ENCODE measurements at regions not wholly inside any gene's neighbourhood (a gene's known extent, or its start where the extent isn't known, plus 50 kb on each side); places are given as distances from the start of the nearest gene placed in this dataset.

DNA sequence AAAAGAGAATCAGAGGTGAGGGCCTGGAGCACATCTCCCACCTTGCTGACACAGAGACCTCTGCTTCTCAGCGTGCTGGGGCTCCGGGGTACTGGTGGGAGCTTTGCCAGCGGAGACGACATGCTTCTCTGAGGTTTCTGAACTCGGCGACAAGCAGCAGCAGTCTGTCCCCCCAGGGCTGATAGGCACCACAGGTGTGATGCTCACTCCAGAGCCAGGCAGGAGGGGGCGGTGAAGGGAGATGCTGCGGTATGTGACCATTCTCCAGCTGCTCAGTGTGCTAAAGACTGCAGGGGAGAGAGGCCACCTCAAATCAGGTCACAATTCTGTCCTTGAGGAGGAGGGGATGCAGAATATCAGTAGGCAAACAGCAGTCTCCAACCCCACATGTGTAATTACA is 219.9 kb downstream of the ALDH8A1 start:
- H3K27me3 Mint-ChIP-seq (ENCODE audit: unreplicated experiment), result no peaks in the 10 kb centered on the region
- CTCF ChIA-PET, result no interaction called here
- peaks cover 4% of the 10 kb centered on the region for H3K4me1 Mint-ChIP-seq (ENCODE audit: low read depth, unreplicated experiment)
- no peak overlapping the region for H3K4me3 Mint-ChIP-seq (ENCODE audit: low read depth, unreplicated experiment)
- TF ChIP-seq, protein P1, sequence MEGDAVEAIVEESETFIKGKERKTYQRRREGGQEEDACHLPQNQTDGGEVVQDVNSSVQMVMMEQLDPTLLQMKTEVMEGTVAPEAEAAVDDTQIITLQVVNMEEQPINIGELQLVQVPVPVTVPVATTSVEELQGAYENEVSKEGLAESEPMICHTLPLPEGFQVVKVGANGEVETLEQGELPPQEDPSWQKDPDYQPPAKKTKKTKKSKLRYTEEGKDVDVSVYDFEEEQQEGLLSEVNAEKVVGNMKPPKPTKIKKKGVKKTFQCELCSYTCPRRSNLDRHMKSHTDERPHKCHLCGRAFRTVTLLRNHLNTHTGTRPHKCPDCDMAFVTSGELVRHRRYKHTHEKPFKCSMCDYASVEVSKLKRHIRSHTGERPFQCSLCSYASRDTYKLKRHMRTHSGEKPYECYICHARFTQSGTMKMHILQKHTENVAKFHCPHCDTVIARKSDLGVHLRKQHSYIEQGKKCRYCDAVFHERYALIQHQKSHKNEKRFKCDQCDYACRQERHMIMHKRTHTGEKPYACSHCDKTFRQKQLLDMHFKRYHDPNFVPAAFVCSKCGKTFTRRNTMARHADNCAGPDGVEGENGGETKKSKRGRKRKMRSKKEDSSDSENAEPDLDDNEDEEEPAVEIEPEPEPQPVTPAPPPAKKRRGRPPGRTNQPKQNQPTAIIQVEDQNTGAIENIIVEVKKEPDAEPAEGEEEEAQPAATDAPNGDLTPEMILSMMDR (IDR thresholded peaks at IDR 0.05; ENCODE audit: unreplicated experiment), result no peak
- H3K36me3 Mint-ChIP-seq (ENCODE audit: insufficient read depth, unreplicated experiment), result no peaks in the 10 kb centered on the region
- H3K9me3 Mint-ChIP-seq (ENCODE audit: low read depth, unreplicated experiment), result no peaks in the 10 kb centered on the region
- intact Hi-C loops (cut with micrococcal nuclease; ENCODE audit: unreplicated experiment), result no loop called here
- no TSS peak for BruUV-seq (replicated peaks)
- no peak for DNase-seq
- no peak overlapping the region for H3K27ac Mint-ChIP-seq (ENCODE audit: unreplicated experiment)

DNA sequence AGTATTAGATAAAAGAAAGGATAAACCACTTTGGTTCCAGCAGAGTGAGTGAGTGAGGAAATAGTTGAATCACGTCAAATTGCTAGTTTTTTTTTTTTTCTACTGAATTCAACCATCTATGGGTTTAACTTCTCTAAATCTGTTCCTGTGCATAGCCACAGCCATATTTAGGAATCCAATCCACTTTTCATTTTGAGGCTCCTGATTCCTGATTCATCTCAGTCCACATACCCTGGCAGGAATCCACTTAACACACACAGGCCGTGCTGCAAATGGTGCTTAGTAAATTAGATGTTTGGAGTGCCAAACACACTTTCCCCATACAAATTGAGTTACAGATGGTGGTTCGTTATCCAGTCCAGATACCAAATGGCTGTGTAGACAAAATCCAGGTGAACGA is 220.3 kb downstream of the ALDH8A1 start:
- Mint-ChIP-seq H3K36me3 (ENCODE audit: insufficient read depth, unreplicated experiment) (no peaks in the 10 kb centered on the region), H3K27ac (ENCODE audit: unreplicated experiment) (no peak overlapping the region), H3K4me3 (ENCODE audit: low read depth, unreplicated experiment) (no peak overlapping the region), H3K9me3 (ENCODE audit: low read depth, unreplicated experiment) (no peaks in the 10 kb centered on the region), H3K27me3 (ENCODE audit: unreplicated experiment) (no peaks in the 10 kb centered on the region), H3K4me1 (ENCODE audit: low read depth, unreplicated experiment) (peaks cover 8% of the 10 kb centered on the region)
- CTCF ChIA-PET, result no interaction called here
- DNase-seq, result no peak
- BruUV-seq (replicated peaks), result no TSS peak
- TF ChIP-seq, protein P1 (IDR thresholded peaks at IDR 0.05; ENCODE audit: unreplicated experiment), result no peak
- intact Hi-C loops (cut with micrococcal nuclease; ENCODE audit: unreplicated experiment), result no loop called here

DNA sequence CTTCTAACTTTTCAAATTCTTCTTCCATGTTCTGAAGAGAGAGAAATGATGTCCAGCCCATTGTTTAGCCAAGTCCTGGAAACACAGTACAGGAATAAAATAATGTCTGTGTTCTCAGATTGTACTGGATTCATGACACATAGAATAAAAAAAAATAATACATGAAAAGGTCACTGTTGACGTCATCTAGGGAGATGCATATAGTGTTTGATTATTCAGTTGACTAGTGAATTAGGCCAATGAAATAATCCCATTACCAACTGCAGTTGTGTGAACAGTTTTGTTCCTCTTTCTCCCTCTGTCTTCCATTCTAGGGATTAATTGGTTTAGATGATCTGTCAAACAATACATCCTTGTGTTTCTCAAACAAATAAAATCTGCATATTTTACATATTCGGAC is 222.8 kb downstream of the ALDH8A1 start:
- Mint-ChIP-seq H3K36me3 (ENCODE audit: insufficient read depth, unreplicated experiment) (no peaks in the 10 kb centered on the region), H3K27me3 (ENCODE audit: unreplicated experiment) (no peaks in the 10 kb centered on the region), H3K27ac (ENCODE audit: unreplicated experiment) (no peak overlapping the region), H3K9me3 (ENCODE audit: low read depth, unreplicated experiment) (no peaks in the 10 kb centered on the region), H3K4me1 (ENCODE audit: low read depth, unreplicated experiment) (peaks cover 9% of the 10 kb centered on the region), H3K4me3 (ENCODE audit: low read depth, unreplicated experiment) (no peak overlapping the region)
- TF ChIP-seq, protein P1 (IDR thresholded peaks at IDR 0.05; ENCODE audit: unreplicated experiment), result no peak
- DNase-seq, result no peak
- no TSS peak for BruUV-seq (replicated peaks)
- intact Hi-C loops (cut with micrococcal nuclease; ENCODE audit: unreplicated experiment), result no loop called here
- CTCF ChIA-PET, result no interaction called here

DNA sequence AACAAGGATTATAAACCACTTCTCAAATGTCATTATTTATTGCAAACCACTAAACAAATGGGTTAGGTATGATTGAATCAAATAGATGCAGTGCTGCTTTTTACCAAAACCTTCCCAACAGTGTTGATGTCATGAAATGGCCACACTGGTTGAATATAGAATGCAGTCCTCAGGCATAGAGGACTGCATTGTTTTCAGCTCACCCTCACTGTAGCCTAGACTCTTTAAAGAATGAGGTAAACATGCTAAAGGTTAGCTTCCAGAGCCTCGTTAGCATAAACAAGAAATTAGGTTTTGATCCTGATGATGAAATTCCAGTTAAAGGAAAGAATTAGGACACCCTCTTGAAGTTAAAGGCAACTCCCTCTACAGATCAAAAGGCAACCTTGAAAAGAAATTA is 224.3 kb downstream of the ALDH8A1 start:
- TF ChIP-seq, protein P1 (IDR thresholded peaks at IDR 0.05; ENCODE audit: unreplicated experiment), result no peak
- Mint-ChIP-seq H3K9me3 (ENCODE audit: low read depth, unreplicated experiment) (no peaks in the 10 kb centered on the region), H3K4me3 (ENCODE audit: low read depth, unreplicated experiment) (no peak overlapping the region), H3K27ac (ENCODE audit: unreplicated experiment) (no peak overlapping the region), H3K4me1 (ENCODE audit: low read depth, unreplicated experiment) (peaks cover 9% of the 10 kb centered on the region), H3K36me3 (ENCODE audit: insufficient read depth, unreplicated experiment) (no peaks in the 10 kb centered on the region), H3K27me3 (ENCODE audit: unreplicated experiment) (no peaks in the 10 kb centered on the region)
- intact Hi-C loops (cut with micrococcal nuclease; ENCODE audit: unreplicated experiment), result no loop called here
- no TSS peak for BruUV-seq (replicated peaks)
- no peak for DNase-seq
- CTCF ChIA-PET, result interaction anchor here (1.3 kb wide), 1 partner anchor 52 kb away, joined by 3 read pairs; no protein-coding TSS in a partner anchor
